IMR-90 (cell line): ENCODE measurements at regions not wholly inside any gene's neighbourhood (a gene's known extent, or its start where the extent isn't known, plus 50 kb on each side); places are given as distances from the start of the nearest gene placed in this dataset.

Experiments
- BHLHE40 ChIP-seq: fragments of 150-350 bp; IDR thresholded peaks from 2 replicates; pipeline ENCODE4 v1.6.1; 2016; ENCODE audit warnings: mild to moderate bottlenecking, low read depth, low read length
- CEBPB ChIP-seq: IDR thresholded peaks from 2 replicates; pipeline ENCODE4 v1.6.1; 2012; ENCODE audit warnings: low read depth, low read length, improper control_type of control experiment
- FOS ChIP-seq: fragments of 150-350 bp; IDR thresholded peaks from 2 replicates; pipeline ENCODE4 v1.6.1; 2016; ENCODE audit warnings: low read depth, low read length
- MAFK ChIP-seq: IDR thresholded peaks from 2 replicates; pipeline ENCODE4 v1.6.1; 2012; ENCODE audit warnings: low read depth, low read length, improper control_type of control experiment
- MXI1 ChIP-seq: IDR thresholded peaks from 2 replicates; pipeline ENCODE4 v1.6.1; 2012; ENCODE audit warnings: low read depth, mild to moderate bottlenecking, low read length, moderate library complexity, borderline replicate concordance
- NFE2L2 ChIP-seq: fragments of 150-350 bp; IDR thresholded peaks from 2 replicates; pipeline ENCODE4 v1.6.1; 2016; ENCODE audit warnings: low read depth, mild to moderate bottlenecking, low read length
- POLR2A ChIP-seq: IDR thresholded peaks from 2 replicates; pipeline ENCODE4 v1.6.1; 2012; ENCODE audit warnings: mild to moderate bottlenecking, low read depth, low read length
- RAD21 ChIP-seq: IDR thresholded peaks from 2 replicates; pipeline ENCODE4 v1.6.1; 2012; ENCODE audit warnings: low read length, improper control_type of control experiment
- RCOR1 ChIP-seq: IDR thresholded peaks from 2 replicates; pipeline ENCODE4 v1.6.1; 2012; ENCODE audit warnings: mild to moderate bottlenecking, low read length, improper control_type of control experiment; ENCODE audit not compliant: insufficient replicate concordance
- RFX5 ChIP-seq: IDR thresholded peaks from 2 replicates; pipeline ENCODE4 v1.8.0; 2012; ENCODE audit warnings: low read depth, mild to moderate bottlenecking, low read length, moderate library complexity
- SMC3 ChIP-seq: fragments of 150-350 bp; IDR thresholded peaks from 2 replicates; pipeline ENCODE4 v1.6.1; 2016; ENCODE audit warnings: low read depth, mild to moderate bottlenecking, antibody characterized with exemption, low read length, moderate library complexity
- USF2 ChIP-seq: fragments of 150-350 bp; IDR thresholded peaks from 2 replicates; pipeline ENCODE4 v1.6.1; 2017; ENCODE audit warnings: mild to moderate bottlenecking, antibody characterized with exemption, low read length, low read depth
- TF ChIP-seq, protein P1 (sequence below): conservative IDR thresholded peaks from 2 replicates; pipeline ENCODE4 v1.5.1; 2012; ENCODE audit warnings: mild to moderate bottlenecking, low read depth, low read length, improper control_type of control experiment
- TF ChIP-seq, protein P2 (sequence below): fragments of 150-350 bp; IDR thresholded peaks from 2 replicates; pipeline ENCODE4 v1.6.1; 2016; ENCODE audit warnings: low read depth, mild to moderate bottlenecking, low read length, moderate library complexity, borderline replicate concordance

GRCh38 chr2:8617590-8617989, 64.3 kb upstream of the ID2 start:
- TF ChIP-seq, protein P1, sequence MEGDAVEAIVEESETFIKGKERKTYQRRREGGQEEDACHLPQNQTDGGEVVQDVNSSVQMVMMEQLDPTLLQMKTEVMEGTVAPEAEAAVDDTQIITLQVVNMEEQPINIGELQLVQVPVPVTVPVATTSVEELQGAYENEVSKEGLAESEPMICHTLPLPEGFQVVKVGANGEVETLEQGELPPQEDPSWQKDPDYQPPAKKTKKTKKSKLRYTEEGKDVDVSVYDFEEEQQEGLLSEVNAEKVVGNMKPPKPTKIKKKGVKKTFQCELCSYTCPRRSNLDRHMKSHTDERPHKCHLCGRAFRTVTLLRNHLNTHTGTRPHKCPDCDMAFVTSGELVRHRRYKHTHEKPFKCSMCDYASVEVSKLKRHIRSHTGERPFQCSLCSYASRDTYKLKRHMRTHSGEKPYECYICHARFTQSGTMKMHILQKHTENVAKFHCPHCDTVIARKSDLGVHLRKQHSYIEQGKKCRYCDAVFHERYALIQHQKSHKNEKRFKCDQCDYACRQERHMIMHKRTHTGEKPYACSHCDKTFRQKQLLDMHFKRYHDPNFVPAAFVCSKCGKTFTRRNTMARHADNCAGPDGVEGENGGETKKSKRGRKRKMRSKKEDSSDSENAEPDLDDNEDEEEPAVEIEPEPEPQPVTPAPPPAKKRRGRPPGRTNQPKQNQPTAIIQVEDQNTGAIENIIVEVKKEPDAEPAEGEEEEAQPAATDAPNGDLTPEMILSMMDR, result no peak
- TF ChIP-seq RCOR1 (no peak), RAD21 (no peak), MXI1 (no peak), POLR2A (no peak), BHLHE40 (no peak), USF2 (no peak), RFX5 (no peak), NFE2L2 (no peak), SMC3 (no peak), MAFK (no peak), FOS (no peak), CEBPB (no peak)
- TF ChIP-seq, protein P2, sequence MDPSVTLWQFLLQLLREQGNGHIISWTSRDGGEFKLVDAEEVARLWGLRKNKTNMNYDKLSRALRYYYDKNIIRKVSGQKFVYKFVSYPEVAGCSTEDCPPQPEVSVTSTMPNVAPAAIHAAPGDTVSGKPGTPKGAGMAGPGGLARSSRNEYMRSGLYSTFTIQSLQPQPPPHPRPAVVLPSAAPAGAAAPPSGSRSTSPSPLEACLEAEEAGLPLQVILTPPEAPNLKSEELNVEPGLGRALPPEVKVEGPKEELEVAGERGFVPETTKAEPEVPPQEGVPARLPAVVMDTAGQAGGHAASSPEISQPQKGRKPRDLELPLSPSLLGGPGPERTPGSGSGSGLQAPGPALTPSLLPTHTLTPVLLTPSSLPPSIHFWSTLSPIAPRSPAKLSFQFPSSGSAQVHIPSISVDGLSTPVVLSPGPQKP, result no peak
